DOHH2 (cell line): ENCODE measurements at regions not wholly inside any gene's neighbourhood (a gene's known extent, or its start where the extent isn't known, plus 50 kb on each side); places are given as distances from the start of the nearest gene placed in this dataset.

Experiments
- H3F3A ChIP-seq: fragments of 200-600 bp; sonication (generic), shearing (Covaris generic); 2 replicates; pipeline ENCODE4 v1.6.0; 2016; ENCODE audit warnings: antibody characterized with exemption, mild to moderate bottlenecking; ENCODE audit not compliant: control insufficient read depth, insufficient read depth
- H3K27ac ChIP-seq: fragments of 200-600 bp; sonication (generic); 2 replicates; pipeline ENCODE4 v1.5.1; 2014; ENCODE audit warnings: low read depth, mild to moderate bottlenecking, low read length, moderate library complexity
- H3K27me3 ChIP-seq: fragments of 200-600 bp; sonication (generic); 2 replicates; pipeline ENCODE4 v1.6.1; 2014; ENCODE audit warnings: mild to moderate bottlenecking, low read length, mixed read lengths; ENCODE audit not compliant: control insufficient read depth
- H3K36me3 ChIP-seq: fragments of 200-600 bp; sonication (generic); 2 replicates; pipeline ENCODE4 v1.6.1; 2014; ENCODE audit warnings: mild to moderate bottlenecking, low read length, moderate library complexity, mixed read lengths; ENCODE audit not compliant: control insufficient read depth
- H3K4me1 ChIP-seq: fragments of 200-600 bp; sonication (generic); 2 replicates; pipeline ENCODE4 v1.6.1; 2014; ENCODE audit warnings: mild to moderate bottlenecking, low read length, mixed read lengths; ENCODE audit not compliant: control insufficient read depth
- H3K4me2 ChIP-seq: fragments of 200-600 bp; sonication (generic); 2 replicates; pipeline ENCODE4 v1.6.0; 2014; ENCODE audit warnings: mild to moderate bottlenecking, low read length, moderate library complexity
- H3K4me3 ChIP-seq: fragments of 200-600 bp; sonication (generic); 2 replicates; pipeline ENCODE4 v1.5.1; 2014; ENCODE audit warnings: mild to moderate bottlenecking, low read length, mixed read lengths
- H3K79me2 ChIP-seq: fragments of 200-600 bp; sonication (generic); 2 replicates; pipeline ENCODE4 v1.6.1; 2014; ENCODE audit warnings: mild to moderate bottlenecking, low read length, mixed read lengths; ENCODE audit not compliant: control insufficient read depth
- H3K9me2 ChIP-seq: fragments of 200-600 bp; sonication (generic); replicated peaks from 2 replicates; pipeline ENCODE4 v1.6.1; 2014; ENCODE audit warnings: mild to moderate bottlenecking, low read length, mixed read lengths; ENCODE audit not compliant: control insufficient read depth
- H3K9me3 ChIP-seq: fragments of 200-600 bp; sonication (generic); 2 replicates; pipeline ENCODE4 v1.6.1; 2014; ENCODE audit warnings: antibody characterized with exemption, low read length, mixed read lengths; ENCODE audit not compliant: control insufficient read depth, insufficient read depth
- H4K20me1 ChIP-seq: fragments of 200-600 bp; sonication (generic); 2 replicates; pipeline ENCODE4 v1.6.0; 2014; ENCODE audit warnings: low read depth, mild to moderate bottlenecking, antibody characterized with exemption, low read length, moderate library complexity; ENCODE audit not compliant: control insufficient read depth, insufficient read depth
- CTCF ChIP-seq: fragments of 200-600 bp; sonication (generic); IDR thresholded peaks from one replicate; pipeline ENCODE4 v1.5.1; 2014; ENCODE audit warnings: antibody characterized with exemption, mild to moderate bottlenecking, low read depth, low read length; ENCODE audit not compliant: poor library complexity, severe bottlenecking
- EZH2phosphoT487 ChIP-seq: fragments of 200-600 bp; sonication (generic); IDR thresholded peaks from 2 replicates; pipeline ENCODE4 v1.6.1; 2017; ENCODE audit warnings: borderline replicate concordance, mild to moderate bottlenecking, antibody characterized with exemption, low read length, moderate library complexity, mixed read lengths

DNA sequence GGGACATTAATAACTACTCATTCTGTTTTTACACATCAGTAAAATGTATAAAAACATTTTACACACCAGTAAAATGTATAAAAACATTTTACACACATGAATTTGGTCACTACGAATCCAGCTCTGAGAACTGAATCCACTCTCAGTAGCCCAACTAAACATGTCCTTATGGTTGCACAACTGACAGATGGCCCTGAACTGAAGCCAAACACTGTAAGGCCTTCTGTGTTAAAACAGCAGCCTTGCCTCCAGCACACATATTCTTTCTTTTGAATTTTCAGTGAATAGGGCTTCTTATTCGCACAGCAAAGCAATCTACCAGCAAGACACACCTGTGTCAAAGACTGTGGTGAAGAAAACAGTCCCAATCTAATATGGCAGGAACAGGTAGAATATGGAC lies 169.9 kb upstream of the FMR1 start:
- H3K4me3 ChIP-seq: no peak overlapping the region
- H3K79me2 ChIP-seq: no peaks in the 10 kb centered on the region
- no peaks in the 10 kb centered on the region for H3K9me3 ChIP-seq
- no peaks in the 10 kb centered on the region for H3K9me2 ChIP-seq
- no peak overlapping the region for H3K27ac ChIP-seq
- no peak for TF ChIP-seq CTCF
- TF ChIP-seq EZH2phosphoT487: no peak
- no peaks in the 10 kb centered on the region for H3K4me1 ChIP-seq
- no peaks in the 10 kb centered on the region for H3F3A ChIP-seq
- no peaks in the 10 kb centered on the region for H4K20me1 ChIP-seq
- H3K4me2 ChIP-seq: no peak overlapping the region
- H3K36me3 ChIP-seq: no peaks in the 10 kb centered on the region
- no peaks in the 10 kb centered on the region for H3K27me3 ChIP-seq

GRCh38 chrX:147749308-147749707 lies 162.4 kb upstream of the FMR1 start:
- Histone ChIP-seq H3K79me2 (no peaks in the 10 kb centered on the region), H3K36me3 (no peaks in the 10 kb centered on the region), H3K27me3 (no peaks in the 10 kb centered on the region), H4K20me1 (no peaks in the 10 kb centered on the region), H3K4me1 (no peaks in the 10 kb centered on the region), H3K4me2 (no peak overlapping the region), H3K27ac (no peak overlapping the region), H3K4me3 (no peak overlapping the region), H3F3A (no peaks in the 10 kb centered on the region), H3K9me3 (no peaks in the 10 kb centered on the region), H3K9me2 (no peaks in the 10 kb centered on the region)
- TF ChIP-seq EZH2phosphoT487 (no peak), CTCF (no peak)

- TF ChIP-seq CTCF: no peak
- no peaks in the 10 kb centered on the region for H4K20me1 ChIP-seq
- H3K4me1 ChIP-seq: no peaks in the 10 kb centered on the region
- no peaks in the 10 kb centered on the region for H3K9me3 ChIP-seq
- H3K27ac ChIP-seq: no peak overlapping the region
- no peaks in the 10 kb centered on the region for H3K9me2 ChIP-seq
- H3K4me2 ChIP-seq: no peak overlapping the region
- no peaks in the 10 kb centered on the region for H3K79me2 ChIP-seq
- H3F3A ChIP-seq: no peaks in the 10 kb centered on the region
- no peaks in the 10 kb centered on the region for H3K27me3 ChIP-seq
- no peaks in the 10 kb centered on the region for H3K36me3 ChIP-seq
- H3K4me3 ChIP-seq: no peak overlapping the region
Observed at GRCh38 chrX:147757750-147758149, 154.0 kb upstream of the FMR1 start.

- Histone ChIP-seq H3K9me2 (no peaks in the 10 kb centered on the region), H3K27ac (no peak overlapping the region), H3K4me3 (no peak overlapping the region), H3K4me1 (no peaks in the 10 kb centered on the region), H3F3A (no peaks in the 10 kb centered on the region), H3K4me2 (no peak overlapping the region), H3K9me3 (no peaks in the 10 kb centered on the region), H3K27me3 (no peaks in the 10 kb centered on the region), H3K36me3 (no peaks in the 10 kb centered on the region), H3K79me2 (no peaks in the 10 kb centered on the region), H4K20me1 (no peaks in the 10 kb centered on the region)
- TF ChIP-seq CTCF (no peak), EZH2phosphoT487 (no peak)
Observed at GRCh38 chrX:147763131-147763530, 148.6 kb upstream of the FMR1 start.
